GM18870 (cell line): ENCODE measurements at regions not wholly inside any gene's neighbourhood (a gene's known extent, or its start where the extent isn't known, plus 50 kb on each side); places are given as distances from the start of the nearest gene placed in this dataset.
A peak's percentile ranks its signal among the peaks of the same experiment; 100 is the strongest.
"Not testable (repeated sequence)": the region's sequence is repeated elsewhere in the genome, so short reads cannot be mapped to it uniquely, and the experiment has no call there.

Experiments
- ATAC-seq: cut with Tn5 transposase; IDR thresholded peaks from one replicate; pipeline ENCODE4 v1.9.1; 2021; ENCODE audit warnings: moderate library complexity; ENCODE audit not compliant: unreplicated experiment

DNA sequence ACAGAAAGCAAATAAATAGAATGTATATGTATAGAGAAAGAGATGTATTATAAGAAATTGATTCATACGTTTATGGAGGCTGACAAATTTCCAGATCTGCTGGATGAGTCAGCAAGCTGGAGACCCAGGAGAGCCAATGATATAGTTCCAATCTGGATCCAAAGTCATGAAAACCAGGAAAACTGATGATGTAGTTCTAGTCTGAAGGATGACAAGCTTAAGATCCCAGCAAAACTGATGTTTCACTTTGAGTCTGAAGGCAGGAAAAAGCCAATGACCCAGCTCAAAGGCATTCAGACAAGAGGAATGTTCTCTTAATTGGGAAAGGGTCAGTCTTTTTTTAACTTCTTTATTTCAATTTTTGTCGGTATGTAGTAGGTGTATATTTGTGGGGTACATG is 102.6 kb downstream of the LHFPL1 start:
- no peak for ATAC-seq

DNA sequence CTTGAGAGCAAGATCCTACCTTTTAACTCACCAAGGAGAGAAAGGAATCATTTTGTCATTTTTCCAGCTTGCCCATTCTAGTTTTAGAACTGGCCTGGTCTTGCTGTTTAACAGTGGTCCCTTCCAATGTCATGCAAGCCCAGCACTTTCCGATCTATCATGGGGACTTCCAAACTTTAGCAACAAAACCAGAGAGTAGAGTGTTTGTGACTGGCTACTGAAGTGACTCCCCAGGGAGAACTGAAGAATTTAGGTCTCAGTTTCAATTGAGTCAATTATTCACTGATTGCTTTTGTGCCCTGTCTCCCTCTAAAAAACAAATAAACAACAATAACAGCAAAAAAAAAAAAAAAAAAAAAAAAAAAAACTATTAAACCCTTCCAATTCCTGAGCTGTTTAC is 108.3 kb downstream of the LHFPL1 start:
- ATAC-seq = peak; percentile 64

DNA sequence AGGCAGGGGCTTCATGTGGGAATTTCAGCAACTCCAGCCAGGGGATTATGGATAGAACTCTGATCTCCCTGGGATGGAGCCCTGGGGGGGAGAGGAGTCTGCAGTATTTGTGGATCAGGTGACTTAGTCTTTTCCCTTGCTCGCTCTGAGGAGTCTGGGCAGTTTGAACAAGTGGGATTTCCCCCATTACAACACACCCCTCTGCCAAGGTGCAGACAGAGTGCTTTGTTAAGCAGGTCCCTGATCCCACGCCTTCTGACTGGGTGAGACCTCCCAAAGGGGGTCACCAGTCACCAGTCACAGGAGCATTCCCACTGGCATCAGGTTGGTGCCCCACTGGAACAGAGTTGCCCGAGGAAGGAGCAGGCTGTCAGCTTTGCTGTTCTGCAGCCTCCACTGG is 123.9 kb downstream of the LHFPL1 start:
- ATAC-seq = no peak

DNA sequence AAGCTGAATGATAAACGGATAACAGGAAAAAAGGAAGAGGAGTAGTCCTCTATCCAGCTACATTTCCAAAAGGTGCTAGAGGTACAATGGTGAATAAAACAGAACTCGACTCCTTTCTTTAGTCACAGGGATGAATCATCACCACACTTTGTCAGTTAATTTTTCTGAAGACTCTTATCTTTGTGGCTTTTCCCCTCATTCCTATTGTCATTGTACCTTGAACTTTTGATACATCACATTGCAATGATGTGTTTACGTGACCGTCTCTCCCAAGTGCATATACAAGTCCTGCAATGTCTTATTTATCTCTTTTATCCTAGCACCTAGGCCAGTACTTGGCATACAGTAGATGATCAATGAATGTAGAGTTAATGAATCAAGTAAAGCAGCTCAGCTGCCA is 134.7 kb downstream of the LHFPL1 start:
- ATAC-seq = no peak

DNA sequence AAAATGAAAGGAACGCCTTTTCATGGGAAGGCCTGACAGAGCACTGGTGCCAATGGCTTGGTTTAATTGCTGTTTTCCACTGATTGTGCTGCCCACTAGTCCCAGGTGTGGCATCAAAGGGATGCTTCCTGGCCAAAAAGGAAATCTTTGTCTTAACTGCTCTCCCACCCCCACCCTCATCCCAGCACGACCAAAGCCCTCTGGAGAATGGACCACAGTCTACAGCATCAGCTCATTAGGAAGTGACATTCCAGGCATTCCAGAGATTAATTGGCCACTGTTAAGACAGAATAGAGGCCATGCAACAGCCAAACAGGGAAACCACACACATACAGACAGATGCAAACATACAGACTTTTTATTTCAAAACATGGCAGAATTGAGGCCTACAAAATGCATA is 143.2 kb downstream of the LHFPL1 start:
- ATAC-seq = no peak

DNA sequence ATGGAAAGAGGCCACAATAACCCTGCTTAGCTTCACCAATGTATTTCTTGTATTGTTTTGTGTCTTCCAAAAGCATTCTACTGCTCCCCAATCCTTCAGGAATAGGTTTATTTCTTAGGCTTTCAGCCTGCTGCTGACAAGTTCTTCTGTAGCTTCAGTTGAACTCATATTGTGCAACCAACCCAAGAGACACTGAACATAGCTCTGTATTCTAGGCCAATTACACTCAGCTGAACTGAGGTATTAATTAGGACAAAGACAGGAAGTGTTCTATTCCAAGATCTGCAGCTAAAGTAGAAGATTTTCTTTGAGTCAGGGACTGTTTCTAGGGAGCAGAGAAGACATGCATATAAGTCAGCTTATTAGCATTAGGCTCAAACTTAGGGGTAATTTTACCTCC is 151.8 kb downstream of the LHFPL1 start:
- no peak for ATAC-seq

DNA sequence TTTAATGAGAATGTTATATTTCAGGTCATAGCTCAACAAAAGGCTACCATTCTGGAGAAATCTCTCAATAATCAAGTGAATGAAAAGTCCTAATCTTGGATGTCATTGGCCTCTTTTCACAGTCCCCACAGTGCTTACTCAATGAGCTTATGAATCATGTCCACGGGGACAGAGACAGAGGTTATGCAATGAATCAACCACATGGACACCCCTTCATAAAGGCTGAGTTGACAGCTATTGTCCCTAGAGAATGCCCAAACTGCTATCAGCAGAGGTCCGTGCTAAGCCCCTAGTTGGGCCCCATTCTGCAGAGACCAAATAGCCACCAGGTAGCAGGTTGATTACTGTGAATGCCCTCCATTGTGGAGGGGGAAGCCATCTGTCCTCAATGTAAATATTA is 158.1 kb downstream of the LHFPL1 start:
- no peak for ATAC-seq

DNA sequence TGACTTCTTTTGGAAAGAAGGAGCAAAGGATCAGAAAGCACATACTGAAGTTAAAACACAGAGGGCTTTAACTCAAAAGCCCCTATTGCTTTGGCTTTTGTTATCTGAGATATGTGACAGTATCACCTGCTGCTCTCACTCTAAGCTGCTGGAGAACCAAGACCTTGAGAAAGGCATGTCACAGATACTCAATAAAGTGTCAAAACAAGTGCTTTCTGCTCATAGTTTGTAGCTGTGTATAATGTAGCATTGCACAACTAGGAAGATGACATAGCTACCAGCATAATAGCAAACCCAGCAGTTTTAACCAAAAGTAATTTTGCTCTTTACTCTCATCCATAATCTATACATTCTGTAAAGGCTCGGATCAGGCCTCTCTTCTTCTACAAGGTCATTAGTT is 159.6 kb downstream of the LHFPL1 start:
- ATAC-seq = no peak

DNA sequence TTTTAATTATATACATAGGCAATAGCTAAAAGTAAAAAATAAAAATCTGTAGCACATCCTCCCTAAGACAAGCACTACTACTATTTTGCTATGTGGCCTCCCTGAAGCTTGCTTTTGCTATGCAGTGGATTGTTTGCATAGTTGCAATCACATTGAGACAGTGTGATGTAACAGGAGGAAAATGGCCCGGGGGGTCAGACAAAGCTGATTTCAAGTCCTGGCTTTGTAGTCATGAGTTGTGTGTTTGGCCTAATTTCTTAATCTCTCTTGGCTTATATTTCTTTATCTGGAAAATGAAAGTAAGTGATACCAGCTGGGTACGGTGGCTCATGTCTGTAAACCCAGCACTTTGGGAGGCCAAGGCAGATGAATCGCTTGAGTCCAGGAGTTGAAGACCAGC is 166.6 kb downstream of the LHFPL1 start:
- ATAC-seq = no peak

DNA sequence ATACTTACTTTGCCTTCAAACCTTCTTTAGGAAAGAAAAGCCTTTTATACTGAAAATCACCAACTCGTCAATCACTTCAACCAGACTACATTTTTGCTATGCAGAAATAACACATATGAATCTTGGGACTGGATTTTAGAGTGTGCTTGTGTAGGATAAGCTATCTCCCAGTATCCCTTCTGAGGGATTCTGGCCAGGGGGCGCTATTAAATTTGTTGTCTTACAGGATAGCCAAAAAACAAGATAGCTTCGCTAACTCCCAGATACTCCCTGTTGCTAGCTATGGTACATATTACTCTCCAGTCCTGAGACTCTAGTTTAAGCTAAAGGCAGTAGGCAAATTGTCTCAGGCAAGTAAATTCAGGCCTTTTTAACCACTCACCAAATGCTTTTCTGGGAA is 167.2 kb downstream of the LHFPL1 start:
- no peak for ATAC-seq

DNA sequence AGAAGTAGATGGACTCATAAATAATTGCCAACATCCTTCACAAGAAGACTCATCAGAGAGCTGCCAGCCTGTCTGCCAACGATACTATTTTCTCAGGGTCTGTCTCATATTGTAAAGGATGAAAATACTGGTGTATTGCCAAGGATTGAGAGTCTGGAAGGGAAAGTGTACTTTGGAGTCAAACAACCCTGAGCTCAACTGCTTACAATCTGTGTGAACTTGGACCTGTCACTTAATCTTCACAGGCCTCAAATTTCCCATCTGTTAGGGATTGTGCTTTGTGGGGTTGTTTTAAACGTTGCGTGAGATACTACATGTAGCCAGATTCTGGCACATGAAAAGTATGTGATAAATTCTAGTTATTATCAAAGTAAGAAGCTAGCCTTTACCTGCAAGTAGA is 169.1 kb downstream of the LHFPL1 start:
- ATAC-seq = no peak

DNA sequence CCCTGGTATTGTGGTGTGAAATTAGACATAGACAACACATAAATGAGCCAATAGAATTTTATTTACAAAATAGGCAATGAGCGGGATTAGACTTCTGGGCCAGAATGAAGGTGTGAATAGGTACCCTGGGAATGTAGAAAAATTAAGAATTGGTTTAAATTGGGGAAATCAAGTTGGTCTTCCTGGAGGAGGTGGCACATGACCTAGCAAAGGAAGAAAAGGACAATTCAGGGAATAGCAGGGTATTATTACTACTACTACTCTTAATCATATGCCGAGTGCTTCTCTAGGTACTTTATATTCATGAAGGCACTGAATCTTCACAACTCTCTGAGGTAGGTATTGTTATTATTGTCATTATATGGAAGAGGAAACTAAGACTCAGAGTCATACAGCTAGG is 202.1 kb downstream of the LHFPL1 start:
- ATAC-seq = no peak

DNA sequence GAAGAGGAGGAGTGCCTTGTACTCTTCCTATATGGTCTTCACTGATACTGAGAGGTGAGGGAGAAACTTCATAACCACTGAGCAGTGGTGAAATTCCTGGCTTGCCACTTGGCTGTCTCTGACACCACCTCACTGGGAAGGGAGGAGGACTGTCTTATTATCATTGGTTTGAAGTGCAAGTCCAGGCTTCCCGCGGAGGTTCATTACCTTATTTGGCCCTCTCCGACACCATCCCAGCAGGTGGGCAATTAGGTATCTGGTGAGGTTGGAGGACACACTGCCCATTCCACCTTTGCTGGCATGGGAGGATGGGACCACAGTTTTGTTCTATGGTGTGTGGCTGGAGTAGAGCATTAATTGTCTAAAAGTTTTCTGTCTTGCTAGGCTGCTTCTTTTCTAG is 206.1 kb downstream of the LHFPL1 start:
- no peak for ATAC-seq

DNA sequence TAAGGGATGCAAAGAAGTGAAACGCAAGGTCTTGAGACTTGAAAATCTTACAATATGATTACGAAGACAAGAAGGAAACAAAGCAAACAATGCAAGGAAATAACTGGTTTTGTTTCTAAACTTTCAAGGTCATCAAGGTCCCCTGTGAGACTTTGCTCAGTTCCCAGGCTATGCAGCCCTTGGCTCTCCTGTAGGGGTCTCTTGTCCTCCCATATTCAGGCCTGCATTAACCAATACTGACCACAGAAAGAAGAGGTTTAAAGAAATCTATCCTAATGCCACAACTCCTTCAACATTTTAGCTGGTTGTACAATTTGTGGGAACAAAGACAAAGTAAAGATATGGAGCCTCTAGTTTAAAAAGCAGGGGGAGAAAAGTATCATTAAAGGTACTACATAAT is 209.2 kb downstream of the LHFPL1 start:
- ATAC-seq = no peak

DNA sequence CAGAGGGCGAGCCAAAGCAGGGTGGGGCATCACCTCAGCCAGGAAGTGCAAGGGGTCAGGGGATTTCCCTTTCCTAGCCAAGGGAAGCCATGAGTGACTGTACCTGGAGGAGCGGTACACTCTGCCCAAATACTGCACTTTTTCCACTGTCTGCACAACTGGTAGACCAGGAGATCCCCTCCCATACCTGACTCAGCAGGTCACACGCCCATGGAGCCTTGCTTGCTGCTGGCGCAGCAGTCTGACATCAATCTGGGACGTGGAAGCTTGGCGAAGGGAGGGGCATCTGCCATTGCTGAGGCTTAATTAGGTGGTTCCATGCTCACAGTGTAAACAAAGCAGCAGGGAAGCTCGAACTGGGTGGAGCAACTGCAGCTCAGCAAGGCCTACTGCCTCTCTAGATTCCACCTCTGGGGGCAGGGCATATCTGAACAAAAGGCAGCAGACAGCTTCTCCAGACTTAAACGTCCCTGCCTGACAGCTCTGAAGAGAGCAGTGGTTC is 217.7 kb downstream of the LHFPL1 start:
- not testable (repeated sequence) for ATAC-seq

DNA sequence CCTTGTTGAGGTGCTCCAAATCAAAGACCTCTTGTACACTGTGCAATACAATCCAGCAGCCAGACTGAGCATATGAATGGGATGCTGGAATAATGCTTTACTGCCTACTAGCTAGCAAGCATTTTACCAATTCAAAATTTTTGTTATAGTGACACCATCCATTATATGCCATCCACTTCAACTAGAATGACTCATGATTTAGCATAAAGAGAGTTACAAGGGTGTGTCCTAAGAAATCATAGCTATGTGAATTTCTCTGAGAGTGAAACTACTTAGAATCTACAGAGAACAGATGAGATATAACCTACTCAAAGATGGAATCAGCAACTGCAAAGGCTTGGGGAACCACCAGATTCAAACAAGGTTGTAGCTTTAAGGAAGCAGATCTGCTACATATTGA is 221.9 kb downstream of the LHFPL1 start:
- no peak for ATAC-seq

DNA sequence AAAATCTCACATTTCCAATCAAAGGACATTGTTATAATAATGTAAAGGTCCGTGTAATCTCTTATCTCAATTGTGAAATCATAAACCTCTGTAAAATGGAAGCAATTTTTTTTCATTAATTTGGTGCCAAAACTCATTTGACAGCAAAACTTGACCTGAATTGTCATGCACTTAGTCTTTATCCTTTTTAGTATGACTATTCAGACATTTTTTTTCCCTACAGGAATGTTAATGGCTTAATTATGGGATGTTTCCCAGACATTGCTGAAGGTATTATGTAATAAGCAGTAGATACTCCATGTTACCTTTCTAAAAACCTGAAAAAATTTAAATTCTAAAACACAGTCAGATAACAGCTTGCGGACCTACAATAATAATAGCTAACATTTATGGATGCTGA is 228.9 kb downstream of the LHFPL1 start:
- no peak for ATAC-seq

DNA sequence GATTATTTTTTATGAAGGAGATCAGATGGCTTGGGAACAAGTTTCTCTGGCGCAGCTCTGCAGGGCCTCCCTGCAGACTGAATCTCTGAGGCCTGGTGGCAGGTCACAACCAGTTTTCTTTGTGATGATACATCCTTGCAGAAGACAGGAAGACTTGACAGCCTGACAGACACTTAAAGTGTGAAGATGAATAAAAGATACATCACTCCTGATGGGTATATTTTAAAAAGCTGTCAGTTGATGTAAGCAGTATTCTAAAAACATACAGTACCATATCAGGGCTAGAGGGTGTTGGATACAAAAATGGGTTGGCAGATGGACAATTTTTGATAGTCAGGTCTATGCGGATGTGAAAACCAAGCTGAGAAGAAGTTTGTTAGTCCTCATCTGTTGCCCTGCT is 239.5 kb downstream of the LHFPL1 start:
- ATAC-seq = no peak

DNA sequence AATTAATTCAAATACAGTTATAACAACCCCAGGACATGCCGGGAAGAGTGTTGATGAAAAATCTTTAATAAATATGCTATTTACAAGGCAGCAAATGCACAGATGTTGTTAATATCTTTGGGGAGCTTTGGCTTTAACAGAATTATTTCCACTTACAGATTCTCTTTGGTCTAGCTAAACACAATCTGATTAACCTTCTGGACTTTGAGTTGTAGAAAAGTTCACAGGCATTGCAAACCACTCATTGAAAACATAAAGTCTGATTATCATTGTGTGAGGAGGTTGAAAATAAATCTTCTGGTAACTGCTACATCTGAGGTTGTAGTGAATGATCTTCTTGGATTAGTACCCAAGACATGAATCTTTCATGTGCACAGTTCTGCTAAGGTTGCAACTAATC is 255.6 kb downstream of the LHFPL1 start:
- no peak for ATAC-seq

DNA sequence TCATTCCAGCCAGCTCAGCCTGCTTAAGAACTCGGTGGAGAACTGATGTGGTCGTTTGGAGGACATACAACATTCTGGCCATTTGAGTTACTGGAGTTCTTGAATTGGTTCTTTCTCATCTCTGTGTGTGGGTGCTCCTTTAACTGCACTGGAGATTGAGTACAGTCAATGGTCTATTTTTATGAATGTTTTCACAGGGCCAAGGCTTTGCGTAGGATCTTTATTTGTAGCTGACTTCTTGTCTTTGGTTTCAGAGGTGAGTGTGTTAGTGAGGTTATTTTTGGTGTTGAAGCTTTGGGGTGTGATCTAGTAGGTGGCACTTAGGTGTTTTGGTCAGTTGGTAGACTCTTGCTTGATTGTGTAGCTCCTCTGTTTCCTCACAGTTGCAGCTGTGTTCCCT is 288.4 kb downstream of the LHFPL1 start:
- no peak for ATAC-seq

DNA sequence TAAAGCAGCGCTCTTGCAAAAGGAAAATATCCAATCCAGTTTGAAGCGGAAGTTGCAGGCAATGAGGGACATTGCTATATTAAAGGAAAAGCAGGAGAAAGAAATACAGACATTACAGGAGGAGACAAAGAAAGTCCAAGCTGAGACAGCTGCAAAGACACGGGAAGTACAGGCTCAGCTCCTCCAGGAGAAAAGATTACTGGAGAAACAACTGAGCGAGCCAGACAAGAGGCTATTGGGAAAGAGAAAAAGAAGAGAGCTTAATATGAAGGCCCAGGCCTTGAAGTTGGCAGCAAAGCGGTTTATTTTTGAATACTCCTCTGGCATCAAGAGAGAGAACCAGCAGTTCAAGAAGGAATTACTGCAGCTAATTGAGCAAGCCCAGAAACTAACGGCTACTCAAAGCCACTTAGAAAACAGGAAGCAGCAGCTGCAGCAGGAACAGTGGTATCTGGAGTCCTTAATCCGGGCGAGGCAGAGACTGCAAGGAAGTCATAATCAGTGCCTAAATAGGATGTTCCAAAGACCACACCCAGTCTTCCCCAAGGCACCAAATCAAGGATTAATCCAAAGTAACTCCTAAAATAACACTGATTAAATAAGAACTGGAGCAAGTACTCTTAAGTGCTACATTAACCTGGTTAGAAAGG is 298.0 kb downstream of the LHFPL1 start:
- not testable (repeated sequence) for ATAC-seq

DNA sequence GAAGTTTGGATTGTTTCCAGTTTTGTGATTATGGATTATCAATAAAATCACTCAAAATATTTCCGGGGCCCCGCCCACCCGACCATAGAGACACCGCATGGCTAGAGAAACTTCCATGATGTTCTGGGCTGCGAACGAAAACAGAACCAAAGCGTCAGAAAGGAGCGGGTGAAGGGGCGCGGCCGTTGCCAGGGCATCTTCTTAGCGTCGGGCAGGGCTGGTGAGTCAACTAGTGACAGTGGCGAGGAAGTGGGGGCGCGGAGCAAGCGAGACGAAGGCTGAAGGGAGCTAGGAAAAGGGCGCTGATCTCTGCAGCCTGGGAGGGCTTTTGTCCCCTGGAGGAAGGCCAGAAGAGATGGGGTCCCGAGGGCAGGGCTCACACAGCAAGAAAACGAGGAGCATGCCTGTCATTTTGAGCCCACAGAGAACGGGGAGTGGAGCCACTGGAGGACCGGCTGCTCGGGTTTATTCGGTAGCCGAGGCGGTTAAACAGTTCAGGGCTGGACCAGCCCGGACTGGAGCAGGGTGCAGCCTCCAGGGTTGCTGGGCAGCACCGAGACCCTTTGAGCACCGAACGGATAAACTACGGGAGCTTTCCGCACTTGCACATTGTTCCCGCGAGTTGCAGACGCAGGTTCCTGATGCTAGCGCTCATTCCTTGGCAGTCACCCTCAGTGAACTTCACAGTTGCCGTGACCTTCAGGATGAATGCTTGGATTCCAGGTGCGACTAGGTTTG is 298.1 kb upstream of the TRPC5 start:
- no peak for ATAC-seq

DNA sequence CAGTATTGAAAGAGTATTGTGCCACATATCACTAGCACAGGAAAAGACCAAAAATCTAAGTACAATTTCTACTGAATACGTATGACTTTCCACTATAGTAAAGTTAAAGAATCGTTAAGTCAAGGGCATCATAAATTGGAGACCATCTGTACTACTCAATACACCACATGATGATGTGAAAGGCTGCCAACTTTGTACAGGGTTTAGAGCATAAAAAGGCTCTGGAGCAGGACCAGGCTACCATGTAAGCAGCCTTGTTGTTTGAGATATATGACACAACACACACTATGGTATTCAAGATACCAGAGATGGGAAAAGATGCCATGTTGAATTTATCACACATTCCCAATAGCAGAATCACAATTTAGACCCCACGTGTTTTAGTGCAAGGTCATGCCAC is 294.9 kb upstream of the TRPC5 start:
- no peak for ATAC-seq
